ENCODE measurements at regions not wholly inside any gene's neighbourhood (a gene's known extent, or its start where the extent isn't known, plus 50 kb on each side); places are given as distances from the start of the nearest gene placed in this dataset.

DNA sequence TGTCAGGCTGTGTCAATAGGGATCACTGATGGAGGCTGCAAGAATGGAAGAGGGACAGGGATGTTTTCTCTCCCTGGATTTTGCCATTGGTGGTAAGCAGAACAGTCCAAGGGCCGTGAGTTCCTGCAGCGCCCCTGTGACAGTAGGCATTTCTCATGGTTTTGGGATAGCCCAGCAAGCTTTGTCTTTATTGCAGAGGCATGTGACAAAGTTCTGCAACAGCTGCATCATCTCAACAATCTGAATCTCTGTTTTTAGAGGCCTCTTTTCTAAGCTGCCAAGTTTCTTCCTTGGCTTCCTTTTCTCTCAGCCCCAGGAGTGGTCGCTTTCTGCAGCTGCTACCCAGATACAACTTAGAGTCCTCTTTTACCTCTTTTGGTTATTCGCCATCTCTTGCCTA lies 95.7 kb upstream of the TSHZ3 start:
- no peak for TF ChIP-seq POLR2A (IDR thresholded peaks at IDR 0.05; ENCODE audit: low read depth, low read length)
- TF ChIP-seq POLR2AphosphoS5 (IDR thresholded peaks at IDR 0.05; ENCODE audit: low read depth, low read length), result no peak
- no peak for TF ChIP-seq TAF1 (IDR thresholded peaks at IDR 0.05; ENCODE audit: low read depth, low read length)
